OCI-LY7 (cell line): ENCODE measurements at regions not wholly inside any gene's neighbourhood (a gene's known extent, or its start where the extent isn't known, plus 50 kb on each side); places are given as distances from the start of the nearest gene placed in this dataset.

Experiments used
- EZH2phosphoT487 ChIP-seq: fragments of 200-600 bp; sonication (generic); IDR thresholded peaks from 2 replicates; pipeline ENCODE4 v1.6.1; 2018; ENCODE audit warnings: low read depth, borderline replicate concordance, mild to moderate bottlenecking, mixed run types, antibody characterized with exemption, low read length, moderate library complexity, mixed read lengths
- TF ChIP-seq, protein P1 (sequence below): fragments of 200-600 bp; sonication (generic); conservative IDR thresholded peaks from 2 replicates; pipeline ENCODE4 v1.5.1; 2014; ENCODE audit warnings: mild to moderate bottlenecking, antibody characterized with exemption, low read length, moderate library complexity, mixed read lengths

DNA sequence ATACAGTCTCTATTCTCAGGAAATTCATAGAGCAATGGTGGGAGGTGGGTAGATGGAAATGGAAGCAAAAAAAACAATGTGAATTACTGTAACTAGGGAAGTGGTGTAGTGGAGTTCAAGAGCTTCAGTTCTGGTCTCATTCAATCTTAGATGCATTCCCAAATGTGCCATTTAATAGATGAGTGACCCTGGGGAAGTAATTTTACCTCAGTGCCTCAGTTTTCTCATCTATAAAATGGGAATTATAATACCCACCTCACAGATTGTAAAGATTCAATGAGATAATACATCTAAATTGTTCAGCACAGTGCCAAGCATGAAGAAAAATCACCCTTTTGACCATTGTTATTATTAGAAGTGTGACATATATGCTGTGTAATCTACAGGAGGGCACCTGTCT, 173.1 kb downstream of the SLC38A4 start:
- TF ChIP-seq, protein P1, sequence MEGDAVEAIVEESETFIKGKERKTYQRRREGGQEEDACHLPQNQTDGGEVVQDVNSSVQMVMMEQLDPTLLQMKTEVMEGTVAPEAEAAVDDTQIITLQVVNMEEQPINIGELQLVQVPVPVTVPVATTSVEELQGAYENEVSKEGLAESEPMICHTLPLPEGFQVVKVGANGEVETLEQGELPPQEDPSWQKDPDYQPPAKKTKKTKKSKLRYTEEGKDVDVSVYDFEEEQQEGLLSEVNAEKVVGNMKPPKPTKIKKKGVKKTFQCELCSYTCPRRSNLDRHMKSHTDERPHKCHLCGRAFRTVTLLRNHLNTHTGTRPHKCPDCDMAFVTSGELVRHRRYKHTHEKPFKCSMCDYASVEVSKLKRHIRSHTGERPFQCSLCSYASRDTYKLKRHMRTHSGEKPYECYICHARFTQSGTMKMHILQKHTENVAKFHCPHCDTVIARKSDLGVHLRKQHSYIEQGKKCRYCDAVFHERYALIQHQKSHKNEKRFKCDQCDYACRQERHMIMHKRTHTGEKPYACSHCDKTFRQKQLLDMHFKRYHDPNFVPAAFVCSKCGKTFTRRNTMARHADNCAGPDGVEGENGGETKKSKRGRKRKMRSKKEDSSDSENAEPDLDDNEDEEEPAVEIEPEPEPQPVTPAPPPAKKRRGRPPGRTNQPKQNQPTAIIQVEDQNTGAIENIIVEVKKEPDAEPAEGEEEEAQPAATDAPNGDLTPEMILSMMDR, result no peak
- no peak for TF ChIP-seq EZH2phosphoT487
